ENCODE measurements at regions not wholly inside any gene's neighbourhood (a gene's known extent, or its start where the extent isn't known, plus 50 kb on each side); places are given as distances from the start of the nearest gene placed in this dataset.

DNA sequence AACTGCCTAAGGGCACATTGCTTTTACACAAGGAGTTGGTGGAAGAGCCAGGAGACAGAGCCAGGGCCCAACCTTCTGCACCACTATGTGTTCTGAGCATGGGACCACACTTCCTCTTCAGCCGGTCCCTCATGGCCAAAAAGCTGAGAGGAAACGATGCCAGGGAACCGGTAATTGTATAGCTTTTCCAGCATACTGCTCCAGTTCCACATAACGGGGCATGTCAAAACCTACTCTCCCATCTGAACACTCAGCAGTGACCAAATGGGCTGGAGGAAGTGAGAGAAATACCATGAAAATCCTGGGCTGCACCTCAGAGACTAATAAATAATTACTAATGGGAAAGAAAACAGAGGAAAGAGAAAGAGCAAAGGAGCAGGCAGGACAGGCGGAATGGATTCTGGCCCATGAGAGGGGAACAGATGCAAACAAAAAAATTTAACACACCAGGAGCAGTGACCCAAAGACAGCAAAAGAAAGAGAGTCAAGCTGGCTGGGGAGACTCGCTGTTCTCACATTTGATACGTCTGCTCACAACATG lies 52.0 kb upstream of the BMP2 start:
- TF ChIP-seq, protein P1, sequence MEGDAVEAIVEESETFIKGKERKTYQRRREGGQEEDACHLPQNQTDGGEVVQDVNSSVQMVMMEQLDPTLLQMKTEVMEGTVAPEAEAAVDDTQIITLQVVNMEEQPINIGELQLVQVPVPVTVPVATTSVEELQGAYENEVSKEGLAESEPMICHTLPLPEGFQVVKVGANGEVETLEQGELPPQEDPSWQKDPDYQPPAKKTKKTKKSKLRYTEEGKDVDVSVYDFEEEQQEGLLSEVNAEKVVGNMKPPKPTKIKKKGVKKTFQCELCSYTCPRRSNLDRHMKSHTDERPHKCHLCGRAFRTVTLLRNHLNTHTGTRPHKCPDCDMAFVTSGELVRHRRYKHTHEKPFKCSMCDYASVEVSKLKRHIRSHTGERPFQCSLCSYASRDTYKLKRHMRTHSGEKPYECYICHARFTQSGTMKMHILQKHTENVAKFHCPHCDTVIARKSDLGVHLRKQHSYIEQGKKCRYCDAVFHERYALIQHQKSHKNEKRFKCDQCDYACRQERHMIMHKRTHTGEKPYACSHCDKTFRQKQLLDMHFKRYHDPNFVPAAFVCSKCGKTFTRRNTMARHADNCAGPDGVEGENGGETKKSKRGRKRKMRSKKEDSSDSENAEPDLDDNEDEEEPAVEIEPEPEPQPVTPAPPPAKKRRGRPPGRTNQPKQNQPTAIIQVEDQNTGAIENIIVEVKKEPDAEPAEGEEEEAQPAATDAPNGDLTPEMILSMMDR (IDR thresholded peaks at IDR 0.05), result no peak
- TF ChIP-seq POLR2A (IDR thresholded peaks at IDR 0.05), result no peak
